Astrocyte (in vitro differentiated cells and primary cell): ENCODE measurements at regions not wholly inside any gene's neighbourhood (a gene's known extent, or its start where the extent isn't known, plus 50 kb on each side); places are given as distances from the start of the nearest gene placed in this dataset.

ENCODE experiments used
- DNase-seq: peaks from one replicate; pipeline ENCODE4 v3.0.0-alpha.2; 2010; ENCODE audit warnings: low read depth
- FAIRE-seq: peaks from 2 replicates; lab custom pipeline; 2011; peaks lifted over from hg19 to GRCh38; lab: Jason Lieb, UNC
- H2AFZ ChIP-seq: 2 replicates; pipeline ENCODE4 v1.6.0; 2012; ENCODE audit warnings: low read depth, low read length, inconsistent platforms
- H3K27ac ChIP-seq: 2 replicates; pipeline ENCODE4 v1.5.1; 2011; ENCODE audit warnings: low read depth, low read length, inconsistent platforms
- H3K27me3 ChIP-seq: 2 replicates; pipeline ENCODE4 v1.6.0; 2011; ENCODE audit warnings: low read length, inconsistent platforms; ENCODE audit not compliant: insufficient read depth
- H3K36me3 ChIP-seq: 2 replicates; pipeline ENCODE4 v1.5.1; 2011; ENCODE audit warnings: low read length, inconsistent platforms; ENCODE audit not compliant: insufficient read depth
- H3K4me1 ChIP-seq: 2 replicates; pipeline ENCODE4 v1.5.1; 2011; ENCODE audit warnings: low read length, inconsistent platforms; ENCODE audit not compliant: insufficient read depth
- H3K4me2 ChIP-seq: 2 replicates; pipeline ENCODE4 v1.6.0; 2012; ENCODE audit warnings: low read length, inconsistent platforms
- H3K4me3 ChIP-seq: 2 replicates; pipeline ENCODE4 v1.5.1; 2011; ENCODE audit warnings: low read depth, mild to moderate bottlenecking, low read length, inconsistent platforms; ENCODE audit not compliant: insufficient read depth
- H3K79me2 ChIP-seq: 2 replicates; pipeline ENCODE4 v1.6.0; 2012; ENCODE audit warnings: mild to moderate bottlenecking, low read length, inconsistent platforms; ENCODE audit not compliant: insufficient read depth
- H3K9ac ChIP-seq: 2 replicates; pipeline ENCODE4 v1.6.0; 2012; ENCODE audit warnings: mild to moderate bottlenecking, low read length, inconsistent platforms
- H3K9me3 ChIP-seq: 2 replicates; pipeline ENCODE4 v1.5.1; 2012; ENCODE audit warnings: low read depth, mild to moderate bottlenecking, low read length, inconsistent platforms; ENCODE audit not compliant: insufficient read depth
- H4K20me1 ChIP-seq: 2 replicates; pipeline ENCODE4 v1.6.0; 2012; ENCODE audit warnings: low read length, inconsistent platforms; ENCODE audit not compliant: insufficient read depth
- H3K27ac Mint-ChIP-seq: one replicate; pipeline ENCODE4 v1.8.0; 2021; ENCODE audit warnings: mild to moderate bottlenecking, mixed read lengths; ENCODE audit not compliant: unreplicated experiment
- H3K27me3 Mint-ChIP-seq: one replicate; pipeline ENCODE4 v1.8.0; 2021; ENCODE audit warnings: low read depth, mixed read lengths; ENCODE audit not compliant: unreplicated experiment
- H3K36me3 Mint-ChIP-seq: one replicate; pipeline ENCODE4 v1.8.0; 2021; ENCODE audit warnings: low read depth, mixed read lengths; ENCODE audit not compliant: unreplicated experiment
- H3K4me1 Mint-ChIP-seq: one replicate; pipeline ENCODE4 v1.8.0; 2021; ENCODE audit warnings: low read depth, mixed read lengths; ENCODE audit not compliant: unreplicated experiment
- H3K4me3 Mint-ChIP-seq: one replicate; pipeline ENCODE4 v1.8.0; 2021; ENCODE audit warnings: mild to moderate bottlenecking, moderate library complexity, mixed read lengths; ENCODE audit not compliant: unreplicated experiment
- H3K9me3 Mint-ChIP-seq: one replicate; pipeline ENCODE4 v1.8.0; 2021; ENCODE audit warnings: mild to moderate bottlenecking, mixed read lengths; ENCODE audit not compliant: unreplicated experiment
- EZH2 ChIP-seq: IDR thresholded peaks from 2 replicates; pipeline ENCODE4 v1.6.1; 2012; ENCODE audit warnings: mild to moderate bottlenecking, low read length, inconsistent platforms; ENCODE audit not compliant: insufficient read depth
- TF ChIP-seq, protein P1 (sequence below): IDR thresholded peaks from 2 replicates; pipeline ENCODE4 v1.5.1; 2011; ENCODE audit warnings: low read depth, mild to moderate bottlenecking, inconsistent platforms, low read length, moderate library complexity; ENCODE audit not compliant: insufficient read depth

DNA sequence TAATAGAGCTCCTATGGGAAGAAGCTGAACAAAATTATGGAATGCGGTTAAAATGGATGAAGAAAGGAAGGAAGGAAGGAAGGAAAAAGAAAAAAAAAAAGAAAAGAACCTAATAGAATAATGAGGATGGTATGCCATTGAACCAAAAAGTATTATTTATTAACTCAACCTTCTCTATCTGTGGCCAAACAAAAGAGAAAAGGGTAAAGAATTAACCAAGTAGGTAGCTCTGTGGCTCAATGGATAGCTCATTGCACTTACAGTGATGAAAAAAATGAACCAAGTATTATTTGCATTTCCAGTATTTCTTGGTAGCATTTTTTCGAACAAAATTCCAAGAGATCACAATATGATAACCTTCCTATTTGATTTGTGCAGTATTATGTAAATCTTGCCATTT lies 56.9 kb upstream of the SLC39A8 start:
- no peaks in the 10 kb centered on the region for H3K9me3 Mint-ChIP-seq

DNA sequence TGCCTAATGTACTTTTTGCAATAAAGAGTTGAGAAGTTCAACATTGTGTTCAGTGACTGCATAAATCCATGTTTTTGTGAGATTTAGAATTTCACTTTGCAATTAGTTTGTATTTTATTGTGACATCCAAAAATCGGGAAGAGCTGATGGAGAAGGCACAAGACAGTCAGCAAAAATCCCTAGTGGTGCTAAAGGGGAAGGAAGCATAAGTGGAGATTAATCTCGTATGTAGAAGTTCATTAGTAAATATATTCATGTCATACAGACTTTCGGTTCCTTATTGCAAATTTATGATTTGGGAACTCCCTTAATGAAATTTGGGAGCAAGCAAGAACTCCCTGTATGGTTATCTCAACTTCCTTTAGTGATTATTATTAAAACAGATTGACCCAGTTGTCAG lies 57.8 kb upstream of the SLC39A8 start:
- Mint-ChIP-seq H3K4me1 (no peaks in the 10 kb centered on the region), H3K9me3 (no peaks in the 10 kb centered on the region), H3K36me3 (no peaks in the 10 kb centered on the region), H3K27ac (no peak overlapping the region), H3K4me3 (no peak overlapping the region), H3K27me3 (no peaks in the 10 kb centered on the region)
- DNase-seq (no peak), FAIRE-seq (no peak)
- no peaks in the 10 kb centered on the region for H3K4me1 ChIP-seq
- H3K36me3 ChIP-seq = no peaks in the 10 kb centered on the region
- H3K27me3 ChIP-seq = no peaks in the 10 kb centered on the region
- H3K9ac ChIP-seq = no peak overlapping the region
- H3K79me2 ChIP-seq = no peaks in the 10 kb centered on the region
- H3K4me2 ChIP-seq = no peak overlapping the region
- H4K20me1 ChIP-seq = no peaks in the 10 kb centered on the region
- no peak overlapping the region for H3K4me3 ChIP-seq
- TF ChIP-seq, protein P1, sequence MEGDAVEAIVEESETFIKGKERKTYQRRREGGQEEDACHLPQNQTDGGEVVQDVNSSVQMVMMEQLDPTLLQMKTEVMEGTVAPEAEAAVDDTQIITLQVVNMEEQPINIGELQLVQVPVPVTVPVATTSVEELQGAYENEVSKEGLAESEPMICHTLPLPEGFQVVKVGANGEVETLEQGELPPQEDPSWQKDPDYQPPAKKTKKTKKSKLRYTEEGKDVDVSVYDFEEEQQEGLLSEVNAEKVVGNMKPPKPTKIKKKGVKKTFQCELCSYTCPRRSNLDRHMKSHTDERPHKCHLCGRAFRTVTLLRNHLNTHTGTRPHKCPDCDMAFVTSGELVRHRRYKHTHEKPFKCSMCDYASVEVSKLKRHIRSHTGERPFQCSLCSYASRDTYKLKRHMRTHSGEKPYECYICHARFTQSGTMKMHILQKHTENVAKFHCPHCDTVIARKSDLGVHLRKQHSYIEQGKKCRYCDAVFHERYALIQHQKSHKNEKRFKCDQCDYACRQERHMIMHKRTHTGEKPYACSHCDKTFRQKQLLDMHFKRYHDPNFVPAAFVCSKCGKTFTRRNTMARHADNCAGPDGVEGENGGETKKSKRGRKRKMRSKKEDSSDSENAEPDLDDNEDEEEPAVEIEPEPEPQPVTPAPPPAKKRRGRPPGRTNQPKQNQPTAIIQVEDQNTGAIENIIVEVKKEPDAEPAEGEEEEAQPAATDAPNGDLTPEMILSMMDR = no peak
- TF ChIP-seq EZH2 = no peak
- H2AFZ ChIP-seq = no peak overlapping the region
- no peaks in the 10 kb centered on the region for H3K9me3 ChIP-seq
- H3K27ac ChIP-seq = no peak overlapping the region

More for the DNA sequence above, 56.9 kb upstream of the SLC39A8 start:
- Histone ChIP-seq H4K20me1 (no peaks in the 10 kb centered on the region), H2AFZ (no peak overlapping the region), H3K4me3 (no peak overlapping the region), H3K27ac (no peak overlapping the region), H3K9ac (no peak overlapping the region), H3K36me3 (no peaks in the 10 kb centered on the region), H3K4me1 (no peaks in the 10 kb centered on the region), H3K4me2 (no peak overlapping the region), H3K9me3 (no peaks in the 10 kb centered on the region), H3K27me3 (no peaks in the 10 kb centered on the region), H3K79me2 (no peaks in the 10 kb centered on the region)
- H3K36me3 Mint-ChIP-seq = no peaks in the 10 kb centered on the region
- no peaks in the 10 kb centered on the region for H3K4me1 Mint-ChIP-seq
- FAIRE-seq (no peak), DNase-seq (no peak)
- H3K27me3 Mint-ChIP-seq = no peaks in the 10 kb centered on the region
- H3K4me3 Mint-ChIP-seq = no peak overlapping the region
- TF ChIP-seq, protein P1 = no peak
- no peak for TF ChIP-seq EZH2
- H3K27ac Mint-ChIP-seq = no peak overlapping the region

DNA sequence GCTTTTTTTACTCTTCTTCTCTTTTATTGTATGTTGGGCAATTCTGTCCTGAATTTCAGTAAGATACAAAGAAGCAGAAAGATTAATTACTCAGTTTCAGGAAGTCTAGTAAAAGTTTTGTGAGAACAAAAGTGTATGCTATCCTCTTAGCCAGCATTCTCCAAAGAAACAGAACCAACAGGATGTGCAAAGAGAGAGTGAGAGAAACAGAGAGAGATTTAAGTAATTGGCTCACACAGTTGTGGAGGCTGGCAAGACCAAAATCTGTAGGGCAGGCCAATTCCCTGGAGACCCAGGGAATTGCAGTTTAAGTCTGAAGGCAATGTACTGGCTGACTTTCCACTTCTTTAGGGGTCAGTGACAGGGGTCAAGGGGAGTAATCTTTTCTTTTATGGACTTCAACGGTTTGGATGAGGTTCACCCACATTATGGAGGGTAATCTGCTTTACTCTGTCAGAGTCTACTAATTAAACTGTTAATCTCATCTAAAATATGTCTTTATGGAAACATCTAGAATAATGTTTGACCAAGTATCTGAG lies 59.2 kb upstream of the SLC39A8 start:
- H3K27ac ChIP-seq = no peak overlapping the region
- TF ChIP-seq, protein P1 = no peak

More for the DNA sequence above, 59.2 kb upstream of the SLC39A8 start:
- Mint-ChIP-seq H3K4me3 (no peak overlapping the region), H3K9me3 (no peaks in the 10 kb centered on the region), H3K27me3 (no peaks in the 10 kb centered on the region), H3K4me1 (no peaks in the 10 kb centered on the region), H3K27ac (no peak overlapping the region), H3K36me3 (no peaks in the 10 kb centered on the region)
- Histone ChIP-seq H3K4me2 (no peak overlapping the region), H3K9me3 (no peaks in the 10 kb centered on the region), H2AFZ (no peak overlapping the region), H3K4me1 (no peaks in the 10 kb centered on the region), H4K20me1 (no peaks in the 10 kb centered on the region), H3K79me2 (no peaks in the 10 kb centered on the region), H3K4me3 (no peak overlapping the region), H3K36me3 (no peaks in the 10 kb centered on the region), H3K27me3 (no peaks in the 10 kb centered on the region), H3K9ac (no peak overlapping the region)
- FAIRE-seq (no peak), DNase-seq (no peak)
